COLO668 (cell line): ENCODE measurements at regions not wholly inside any gene's neighbourhood (a gene's known extent, or its start where the extent isn't known, plus 50 kb on each side); places are given as distances from the start of the nearest gene placed in this dataset.
"Not testable (repeated sequence)": the region's sequence is repeated elsewhere in the genome, so short reads cannot be mapped to it uniquely, and the experiment has no call there.

Experiments
- DNase-seq: peaks from one replicate; lab custom pipeline; 2025; ENCODE audit not compliant: unreplicated experiment; lab: John Stamatoyannopoulos, UW

DNA sequence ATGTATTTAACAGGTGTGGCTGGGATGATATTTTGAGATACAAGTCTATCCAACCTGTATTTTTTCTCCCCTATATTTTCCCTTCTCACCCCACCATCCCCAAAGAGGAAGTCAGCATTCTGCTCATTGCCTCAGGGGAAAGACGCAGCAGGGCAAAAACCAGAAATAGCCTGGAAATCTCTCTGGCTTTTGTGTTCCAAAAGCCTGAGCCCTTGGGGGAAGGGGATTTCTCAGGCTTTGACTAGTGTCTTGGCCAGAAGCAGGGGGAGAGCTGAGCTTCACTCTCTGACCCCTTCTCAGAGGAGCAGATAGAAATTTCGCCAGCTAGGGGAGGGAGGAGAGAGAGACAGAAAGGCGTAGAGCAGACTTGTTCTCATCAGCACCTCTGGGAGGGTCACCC lies 244.7 kb downstream of the RRAGC start:
- DNase-seq, result no peak

DNA sequence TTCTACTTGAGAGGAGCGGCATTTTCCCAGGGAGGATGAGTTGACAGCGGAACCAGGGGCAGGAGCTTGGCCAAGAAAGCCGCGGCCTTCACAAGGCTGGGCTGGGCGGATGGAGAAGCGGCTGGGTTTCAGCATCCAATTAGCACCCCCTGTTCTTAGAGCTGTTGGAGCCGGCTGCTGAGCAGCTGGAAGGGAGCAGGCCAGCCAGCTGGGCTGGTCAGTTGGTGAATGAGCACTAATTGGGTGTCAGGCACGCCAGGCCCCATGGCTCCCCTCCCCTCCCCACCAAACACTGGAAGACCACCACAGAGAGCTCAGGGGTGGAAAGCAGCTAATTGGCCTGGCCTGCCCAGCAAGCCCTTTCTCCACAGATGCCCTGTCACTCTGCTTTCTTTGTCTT lies 245.6 kb downstream of the RRAGC start:
- no peak for DNase-seq

DNA sequence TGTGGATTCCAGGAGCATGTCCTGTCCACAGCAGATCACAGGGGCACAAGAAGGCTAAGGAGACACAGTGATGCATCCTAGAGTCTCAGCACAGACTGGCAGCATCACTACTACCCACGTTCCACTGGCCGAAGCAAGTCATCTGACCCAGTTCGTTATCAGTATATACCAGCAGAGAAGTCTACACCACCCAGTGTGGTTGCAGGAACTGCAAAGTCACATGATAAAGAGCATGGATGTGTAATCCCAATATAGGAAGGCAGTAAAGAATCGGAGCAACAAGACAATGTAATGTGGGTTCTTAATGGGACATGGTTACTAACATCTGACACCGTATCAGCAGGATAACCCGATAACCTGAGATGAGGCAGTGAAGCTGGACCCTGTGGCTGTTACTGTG lies 246.6 kb downstream of the RRAGC start:
- no peak for DNase-seq

DNA sequence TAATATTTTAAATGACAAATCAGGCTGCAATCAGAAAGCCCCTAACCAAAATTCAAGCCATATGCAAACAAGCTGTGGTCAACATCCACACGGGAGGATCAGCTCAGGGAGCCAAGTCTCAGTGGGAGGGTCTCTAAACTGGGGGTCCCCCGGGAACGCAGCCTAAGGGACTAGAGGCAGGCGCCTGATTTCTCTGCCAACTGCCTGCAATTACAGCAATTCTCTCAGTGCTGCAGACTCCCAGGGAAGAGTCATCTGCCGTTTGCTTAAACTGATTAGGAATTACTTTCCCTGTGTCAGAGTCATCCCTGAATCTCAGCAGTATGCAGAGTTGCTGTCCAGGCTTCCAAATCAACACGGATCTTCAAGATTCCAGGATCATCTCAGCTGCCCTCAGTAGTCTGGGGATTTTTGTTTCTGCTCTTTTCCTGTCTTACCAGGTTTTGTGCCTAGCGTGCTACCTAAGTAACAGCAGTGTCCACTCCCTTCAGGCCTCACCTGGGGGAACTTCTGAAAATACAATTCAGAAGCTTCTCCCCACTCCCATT lies 247.8 kb downstream of the RRAGC start:
- no peak for DNase-seq

DNA sequence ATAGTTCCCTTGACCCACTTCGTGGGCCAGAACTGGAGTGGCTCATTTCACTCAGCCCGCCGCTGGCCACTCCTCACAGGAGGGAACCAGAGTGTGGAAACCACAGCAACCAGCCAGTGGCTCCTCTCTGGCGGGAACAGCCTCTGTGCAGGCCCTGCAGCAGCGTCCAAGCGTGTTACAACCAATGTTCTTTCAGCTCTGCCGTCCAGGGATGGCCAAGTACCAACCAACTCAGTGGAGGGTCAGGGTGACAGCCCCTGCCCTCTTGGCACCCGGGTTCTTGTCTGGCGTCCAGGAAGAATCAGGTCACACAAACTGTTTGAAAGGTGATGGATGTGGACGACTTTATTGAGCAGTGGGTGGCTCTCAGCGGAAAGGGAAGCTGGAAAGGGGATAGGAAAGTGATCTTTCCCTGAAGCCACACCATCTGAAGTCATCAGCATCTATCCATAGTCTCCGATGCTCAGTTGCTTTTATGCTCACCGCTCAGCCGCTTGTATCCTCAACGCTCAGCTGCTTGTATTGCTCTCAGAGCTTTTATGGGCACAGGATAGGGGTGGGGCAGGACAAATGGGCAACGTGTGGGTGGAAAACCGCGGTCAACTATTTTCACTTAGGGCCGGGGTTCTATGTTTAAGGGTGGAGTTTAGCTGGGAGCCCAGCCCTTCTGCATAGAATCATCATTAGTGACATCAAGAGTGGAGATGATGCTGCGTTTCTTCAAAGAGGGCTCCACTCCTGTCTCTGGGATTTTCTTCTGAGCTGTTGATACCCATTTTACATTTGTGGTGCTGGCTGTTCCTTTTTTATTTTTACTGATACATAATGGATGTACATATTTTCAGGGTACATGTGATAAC lies 250.2 kb downstream of the RRAGC start:
- no peak for DNase-seq

DNA sequence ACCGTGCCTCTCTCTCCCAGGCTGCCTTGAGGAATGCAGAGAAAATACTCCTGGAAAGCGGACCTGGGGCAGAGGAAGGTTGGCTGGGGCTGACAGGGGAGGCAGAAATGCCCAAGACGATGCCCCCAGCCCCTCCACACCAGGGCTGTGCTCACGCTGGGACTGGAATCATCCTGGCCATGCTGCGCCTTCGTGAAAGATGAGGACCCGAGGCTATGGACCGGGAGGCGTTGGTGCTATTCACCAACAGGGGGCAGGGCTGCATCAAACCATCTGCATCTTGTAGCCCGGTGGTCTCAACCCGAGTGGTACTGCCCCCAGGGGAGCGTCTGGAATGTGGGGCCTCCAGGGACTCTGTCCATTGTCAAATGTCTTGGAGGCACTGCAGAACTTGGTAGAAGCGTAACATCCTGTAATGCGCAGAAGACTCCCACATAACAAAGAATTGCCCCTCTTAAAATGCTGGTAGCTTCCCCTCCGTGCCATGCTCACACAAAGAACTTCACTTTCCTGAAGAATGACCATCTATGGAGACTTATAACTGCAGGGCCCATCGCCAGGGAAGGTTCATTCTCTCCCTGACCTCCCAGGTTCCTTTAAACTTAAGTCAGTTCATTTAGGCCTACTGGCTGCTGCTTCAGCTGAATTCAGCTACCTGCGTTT lies 251.2 kb downstream of the RRAGC start:
- DNase-seq, result no peak

DNA sequence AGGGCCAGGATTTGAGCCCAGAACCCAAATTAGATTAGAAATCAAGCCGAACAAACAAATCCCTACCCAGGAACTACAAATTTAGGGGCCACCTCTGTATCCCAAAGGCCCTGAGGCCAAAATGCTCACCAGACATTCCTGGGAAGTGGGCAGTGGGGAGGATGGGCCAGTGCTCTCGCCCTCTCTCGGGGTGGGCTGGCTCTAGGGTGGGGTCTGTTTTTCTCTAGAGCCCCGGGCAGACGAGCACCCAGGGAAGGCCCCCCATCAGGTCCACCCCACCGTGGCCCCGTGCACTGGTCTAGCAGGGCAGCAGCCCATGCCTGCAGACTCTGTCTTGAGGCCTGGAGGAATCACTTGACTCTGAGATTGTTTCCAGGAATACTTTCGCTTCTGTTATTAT lies 252.0 kb downstream of the RRAGC start:
- no peak for DNase-seq

DNA sequence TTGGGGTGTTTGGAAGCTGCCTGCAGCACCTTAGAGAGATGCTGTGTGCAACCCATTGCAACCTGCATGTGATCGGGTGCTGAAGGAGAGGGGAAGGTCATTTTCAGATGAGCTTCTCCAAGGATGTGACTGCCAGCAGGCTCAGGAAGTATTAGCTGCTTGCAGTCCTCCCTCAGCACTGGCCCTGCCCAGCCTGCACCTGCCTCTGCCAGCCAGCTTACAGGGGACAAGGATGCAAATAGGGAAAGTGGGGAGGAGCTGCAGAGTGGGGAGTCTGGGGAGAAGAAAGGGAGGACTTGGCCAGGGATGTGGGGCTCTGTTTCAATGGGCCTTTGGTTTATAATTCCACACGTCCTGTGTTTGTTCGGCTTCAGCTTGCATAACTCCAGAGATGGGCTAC lies 254.5 kb downstream of the RRAGC start:
- DNase-seq, result no peak

DNA sequence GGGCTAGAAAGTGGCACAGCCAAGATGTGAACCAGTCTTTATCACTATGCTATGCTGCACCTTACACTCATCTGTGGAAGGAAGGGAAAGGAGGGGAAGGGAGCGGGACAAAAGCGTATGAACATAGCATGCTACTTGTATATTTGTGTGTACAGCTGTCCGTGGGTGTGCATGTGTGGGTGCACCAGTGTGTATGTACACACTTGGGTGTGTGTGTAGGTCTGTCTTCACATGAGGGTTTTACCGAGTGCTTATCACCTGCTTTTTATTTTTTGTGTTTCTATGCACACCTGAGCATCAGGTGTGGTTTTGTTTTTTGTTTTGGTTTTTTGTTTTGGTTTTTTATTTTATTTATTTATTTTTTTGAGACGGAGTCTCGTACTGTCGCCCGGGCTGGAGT lies 255.7 kb downstream of the RRAGC start:
- DNase-seq, result no peak

DNA sequence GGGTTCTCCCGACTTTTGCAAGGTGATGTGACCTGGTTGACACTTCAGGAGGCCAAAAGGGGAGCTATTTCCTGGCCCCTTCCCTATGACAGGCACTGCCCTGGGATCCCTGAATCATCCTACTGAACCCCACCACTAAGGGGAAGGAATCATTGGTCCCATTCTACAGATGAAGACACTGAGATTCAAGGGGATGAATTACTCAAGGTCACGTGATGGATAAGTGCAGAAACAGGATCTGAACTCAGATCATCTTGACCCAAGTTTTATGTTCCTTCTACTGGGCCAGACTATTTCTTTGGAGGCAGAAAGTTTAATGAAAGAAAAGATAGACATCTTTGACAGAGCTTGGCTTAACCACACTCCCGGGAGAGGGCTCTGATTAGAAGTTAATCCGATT lies 258.7 kb downstream of the RRAGC start:
- no peak for DNase-seq

DNA sequence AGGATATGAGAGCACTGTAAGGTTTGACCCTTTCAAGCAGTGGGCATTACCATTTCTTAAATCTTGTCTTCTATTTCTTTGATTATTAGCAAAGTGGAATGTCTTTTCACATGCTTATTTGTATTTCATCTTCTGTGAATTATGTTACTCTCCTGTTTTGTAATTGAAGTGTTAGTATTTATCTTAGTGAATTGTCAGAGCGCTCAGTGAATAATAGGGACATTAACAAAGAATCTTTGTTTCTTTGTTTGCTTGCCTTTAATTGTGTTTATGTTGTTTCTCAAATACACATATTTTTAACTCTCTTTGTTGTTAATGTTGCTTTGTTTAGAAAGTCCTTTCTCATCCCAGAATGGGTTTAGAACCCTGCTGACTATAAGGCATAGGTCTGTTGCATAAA lies 259.3 kb downstream of the RRAGC start:
- DNase-seq, result no peak

DNA sequence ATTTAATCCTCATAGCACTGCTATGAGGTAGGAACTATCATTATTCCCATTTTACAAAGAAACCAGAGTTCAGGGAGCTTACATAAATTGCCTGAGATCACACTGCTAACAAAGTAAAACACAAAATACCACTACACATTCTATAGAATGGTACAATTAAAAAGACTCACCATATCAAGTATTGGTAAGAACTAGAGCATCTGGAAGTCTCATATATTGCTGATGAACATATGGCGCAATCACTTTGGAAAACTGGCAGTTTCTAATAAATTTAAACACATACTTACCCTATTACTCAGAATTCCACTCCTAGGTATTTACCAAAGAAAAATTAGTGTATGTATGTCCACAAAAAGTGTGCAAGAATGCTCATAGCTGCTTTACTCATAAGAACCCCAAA lies 261.5 kb downstream of the RRAGC start:
- no peak for DNase-seq

DNA sequence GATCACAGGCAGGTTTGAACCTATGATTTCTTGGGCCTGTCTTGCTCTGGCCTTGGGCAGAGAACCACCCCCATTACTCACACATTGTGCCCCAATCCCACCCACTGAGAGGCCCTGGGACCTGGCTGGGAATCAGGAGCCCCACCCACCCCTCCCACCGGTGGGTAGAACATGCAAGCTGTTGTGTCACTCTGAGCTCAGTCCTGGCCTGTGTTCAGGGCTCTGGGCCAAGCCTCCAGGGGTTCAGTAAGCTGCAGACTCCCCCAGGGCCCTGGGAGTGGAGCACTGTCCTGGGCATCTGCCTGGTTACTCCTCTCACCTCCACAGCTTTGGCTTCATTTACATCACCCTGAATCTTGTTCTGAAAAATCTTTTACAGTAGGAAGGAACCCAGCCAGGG lies 270.5 kb downstream of the RRAGC start:
- no peak for DNase-seq

DNA sequence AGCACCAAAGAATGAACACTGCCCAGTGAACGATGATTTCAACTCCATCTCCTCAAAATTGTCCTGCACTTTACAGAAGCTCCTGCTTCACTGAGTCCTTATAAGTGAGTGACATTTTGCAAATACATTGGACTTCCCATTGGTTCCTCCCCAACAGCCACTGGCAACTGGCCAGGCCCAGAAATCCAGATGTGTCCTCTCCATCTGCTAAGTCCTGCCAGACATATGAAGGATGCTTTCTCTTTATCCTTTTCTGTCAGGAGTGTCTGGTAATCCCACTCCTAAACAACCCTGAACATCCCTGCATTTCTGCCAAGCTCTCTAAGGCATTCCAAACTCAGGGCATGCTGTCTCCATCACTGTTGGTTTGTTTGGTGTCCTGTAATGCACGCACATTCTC lies 271.8 kb downstream of the RRAGC start:
- no peak for DNase-seq

DNA sequence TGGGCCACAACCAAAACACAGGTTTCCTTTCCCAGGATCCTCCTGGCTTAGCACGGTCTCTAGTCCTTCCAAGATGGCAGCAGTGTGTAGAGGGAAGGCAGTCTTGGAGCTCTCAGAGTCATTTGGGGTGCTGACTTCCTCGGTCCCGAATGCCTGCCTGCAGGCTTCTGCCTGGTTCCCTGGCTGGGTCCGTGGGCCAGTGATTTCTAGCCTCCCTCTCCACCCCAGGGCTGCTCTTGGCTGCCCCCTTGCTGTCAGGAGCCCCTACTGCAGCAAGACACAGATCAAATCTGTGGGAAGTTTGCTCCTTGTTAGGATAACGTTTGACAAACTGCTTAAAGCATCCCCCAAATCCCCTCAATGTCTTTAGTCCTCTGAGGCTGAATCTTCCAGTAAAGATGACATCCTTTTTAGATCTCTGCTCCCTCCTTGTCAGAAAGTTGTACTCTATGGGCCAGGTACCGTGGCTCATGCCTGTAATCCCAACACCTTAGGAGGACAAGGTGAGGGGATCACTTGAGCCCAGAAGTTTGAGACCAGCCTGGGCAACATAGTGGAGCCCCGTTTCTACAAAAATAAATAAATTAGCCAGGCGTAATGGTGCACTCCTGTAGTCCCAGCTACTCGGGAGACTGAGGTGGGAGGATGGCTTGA lies 272.5 kb downstream of the RRAGC start:
- DNase-seq, result peak; percentile 38

DNA sequence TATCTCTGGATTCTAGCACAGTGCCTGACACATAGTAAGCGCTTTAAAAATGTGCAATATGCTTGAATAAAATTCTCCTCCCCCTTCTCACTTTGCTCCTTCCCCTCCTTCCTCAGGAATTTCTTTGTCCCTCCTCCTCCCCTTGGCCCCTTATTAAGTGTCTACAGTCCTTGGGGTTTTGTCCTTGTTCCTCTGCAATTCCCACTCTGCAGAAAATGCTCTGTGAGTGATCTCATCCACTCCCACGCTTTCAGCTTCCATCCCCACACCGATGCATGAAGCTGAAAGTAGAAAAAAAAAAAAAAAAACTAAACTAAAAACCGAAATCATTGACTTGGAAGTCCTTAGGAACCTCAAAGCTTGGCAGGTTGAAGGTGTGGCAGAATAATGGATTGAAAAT lies 273.6 kb downstream of the RRAGC start:
- DNase-seq, result no peak

DNA sequence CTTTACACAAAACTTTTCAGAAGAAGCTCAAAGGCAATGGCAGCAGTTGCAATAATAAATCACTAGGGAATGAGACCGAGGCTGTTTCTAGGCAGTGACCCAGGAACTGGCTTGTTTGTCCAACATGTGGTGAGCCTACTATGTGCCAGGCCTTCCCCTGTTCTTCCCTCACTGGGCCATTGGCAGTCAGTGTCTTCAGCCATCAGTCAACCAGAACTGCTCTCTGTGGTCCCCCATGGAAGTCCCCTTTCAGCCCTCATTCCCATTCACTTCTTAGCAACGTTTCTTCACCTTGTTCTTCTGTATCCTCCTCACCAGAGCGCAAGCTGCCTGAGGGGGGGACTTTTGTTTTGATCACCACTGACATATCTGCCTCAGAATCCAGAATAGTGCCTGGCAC lies 274.1 kb downstream of the RRAGC start:
- no peak for DNase-seq

DNA sequence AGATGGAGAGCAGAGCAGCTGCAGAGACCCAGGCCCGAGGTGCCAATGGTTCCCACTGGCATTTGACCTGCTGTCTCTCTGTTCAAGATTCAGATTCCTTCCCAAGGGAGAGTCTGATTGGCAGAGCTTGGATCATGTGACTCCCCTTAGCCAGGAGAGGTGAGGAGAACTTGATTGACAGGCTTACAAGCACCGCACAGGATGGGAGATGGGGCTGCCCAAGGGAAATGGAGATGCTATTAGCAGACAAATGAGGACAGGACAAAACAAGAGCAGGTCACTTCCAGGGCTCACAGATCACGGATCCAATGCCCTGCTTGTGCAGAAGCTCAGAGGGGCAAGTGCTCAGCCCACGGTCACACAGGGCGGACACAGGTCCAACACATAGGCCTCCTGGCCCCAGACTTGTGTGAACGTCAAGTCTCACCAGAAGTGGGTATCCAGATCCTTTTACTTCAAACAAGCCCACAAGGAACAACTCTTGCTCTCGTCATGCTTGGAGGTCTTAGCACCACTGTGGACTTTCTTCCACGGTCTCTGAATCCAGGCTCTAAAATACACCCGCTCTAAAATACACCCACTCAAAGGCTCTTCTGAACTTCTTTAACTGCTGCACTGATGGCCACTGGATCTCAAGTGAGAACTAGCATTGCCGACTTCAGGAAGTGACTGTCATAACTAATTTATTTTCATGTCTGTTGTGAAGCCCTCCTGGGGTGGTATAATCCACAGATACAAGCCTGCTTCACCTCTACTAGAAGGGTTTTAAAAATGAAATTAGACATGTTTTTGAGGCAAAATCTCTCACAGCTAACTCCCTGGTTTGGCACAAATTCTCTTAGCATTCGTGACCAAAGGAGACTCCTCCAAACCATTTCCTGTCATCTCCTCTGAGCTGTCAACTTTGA lies 274.9 kb downstream of the RRAGC start:
- DNase-seq, result no peak

DNA sequence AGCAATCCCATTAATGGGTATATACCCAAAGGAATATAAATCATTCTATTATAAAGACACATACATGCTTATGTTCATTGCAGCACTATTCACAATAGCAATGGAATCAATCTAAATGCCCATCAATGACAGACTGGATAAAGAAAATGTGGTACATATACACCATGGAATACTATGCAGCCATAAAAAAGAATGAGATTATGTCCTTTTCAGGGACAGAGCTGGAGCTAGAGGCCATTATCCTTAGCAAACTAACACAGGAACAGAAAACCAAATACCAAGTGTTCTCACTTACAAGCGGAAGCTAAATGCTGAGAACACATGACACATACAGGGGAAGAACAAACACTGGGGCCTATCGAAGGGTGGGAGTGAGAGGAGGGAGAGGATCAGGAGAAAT lies 276.3 kb downstream of the RRAGC start:
- DNase-seq, result not testable (repeated sequence)

DNA sequence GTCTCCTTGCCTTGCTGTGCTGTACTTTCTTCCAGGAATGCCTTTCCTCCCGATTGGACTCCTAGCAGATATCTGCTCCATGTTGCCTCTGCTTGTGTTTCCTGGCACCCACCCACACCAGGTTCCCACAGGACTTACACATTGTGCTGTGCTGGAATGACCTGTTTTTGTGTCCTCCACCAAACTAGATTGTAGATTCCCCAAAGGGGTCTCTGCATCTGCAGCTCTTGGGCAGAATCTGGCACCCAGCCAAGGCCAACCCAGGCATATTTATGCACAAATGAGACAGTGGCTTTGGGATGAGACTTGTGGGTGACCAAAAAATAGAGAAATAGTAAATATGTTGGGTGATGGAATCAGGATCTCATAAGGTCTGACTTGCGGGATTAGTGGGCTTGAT lies 278.2 kb downstream of the RRAGC start:
- no peak for DNase-seq

DNA sequence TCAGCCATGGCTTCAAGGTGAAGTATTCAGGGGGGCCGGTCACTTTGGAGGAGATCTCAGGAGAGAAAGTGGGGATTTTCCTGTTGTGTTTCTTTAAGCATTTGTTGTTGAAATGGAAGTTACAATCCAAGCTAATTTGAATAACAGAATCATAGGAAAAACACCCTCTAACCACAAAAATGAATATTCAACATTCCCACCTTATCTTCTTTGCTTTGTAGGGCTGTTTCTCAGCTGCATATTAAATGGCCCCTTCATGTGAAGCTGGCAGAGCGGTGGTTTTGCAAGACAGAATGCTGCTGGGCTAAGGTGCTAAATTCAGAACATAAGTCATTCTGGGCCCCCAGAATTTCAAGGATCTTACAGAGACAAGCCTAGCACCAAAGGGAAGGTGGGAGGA lies 279.0 kb downstream of the RRAGC start:
- no peak for DNase-seq
